Left ventricle myocardium inferior (tissue), 1 donor: ENCODE measurements at regions not wholly inside any gene's neighbourhood (a gene's known extent, or its start where the extent isn't known, plus 50 kb on each side); places are given as distances from the start of the nearest gene placed in this dataset.

Experiments
- DNase-seq: peaks from one replicate; pipeline ENCODE4 v3.0.0-alpha.2; 2020
- H3K27ac ChIP-seq: fragments of 200-600 bp; replicated peaks from 2 replicates; pipeline ENCODE4 v1.8.0; 2021
- H3K27me3 ChIP-seq: fragments of 200-600 bp; 2 replicates; pipeline ENCODE4 v1.8.0; 2021; ENCODE audit warnings: low read depth
- H3K36me3 ChIP-seq: fragments of 200-600 bp; 2 replicates; pipeline ENCODE4 v1.8.0; 2021
- H3K4me1 ChIP-seq: fragments of 200-600 bp; 2 replicates; pipeline ENCODE4 v1.8.0; 2021
- H3K4me3 ChIP-seq: fragments of 200-600 bp; 2 replicates; pipeline ENCODE4 v1.8.0; 2021; ENCODE audit warnings: mild to moderate bottlenecking, moderate library complexity
- H3K9me3 ChIP-seq: fragments of 200-600 bp; replicated peaks from 2 replicates; pipeline ENCODE4 v1.8.0; 2021
- intact Hi-C: fragments of 100-400 bp; cut with micrococcal nuclease; formaldehyde crosslinking; loops from one replicate; pipeline ENCODE4 v1.11.0; 2022
- TF ChIP-seq, protein P1 (sequence below): fragments of 200-600 bp; IDR thresholded peaks from 2 replicates; pipeline ENCODE4 v1.8.0; 2021; ENCODE audit warnings: antibody characterized with exemption, mild to moderate bottlenecking, borderline replicate concordance
- donor health status: DM: no; HTN: yes; CAD: no; lungs with severe emphysema.

DNA sequence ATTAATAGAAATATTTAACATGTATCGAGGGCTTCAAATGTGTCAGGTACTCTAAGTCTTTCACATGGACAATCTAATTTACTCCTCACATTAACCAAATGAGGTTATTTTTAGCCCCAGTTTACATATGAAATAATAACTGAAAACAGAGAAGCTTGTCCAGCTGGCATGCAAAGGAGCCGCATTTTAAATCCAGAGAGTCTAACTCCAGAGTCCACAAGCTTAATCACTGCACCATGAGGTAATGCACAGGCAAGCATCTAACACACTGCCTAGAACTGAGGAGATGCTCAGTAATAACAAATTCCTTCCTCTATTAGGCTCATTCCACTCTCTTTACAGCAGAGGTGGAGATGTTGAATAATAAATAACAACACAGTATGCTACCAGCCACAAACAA is 165.7 kb upstream of the GUCY1A2 start:
- Histone ChIP-seq H3K27me3 (no peaks in the 10 kb centered on the region), H3K4me1 (no peaks in the 10 kb centered on the region), H3K27ac (no peak overlapping the region), H3K4me3 (no peak overlapping the region), H3K36me3 (no peaks in the 10 kb centered on the region), H3K9me3 (no peaks in the 10 kb centered on the region)
- TF ChIP-seq, protein P1, sequence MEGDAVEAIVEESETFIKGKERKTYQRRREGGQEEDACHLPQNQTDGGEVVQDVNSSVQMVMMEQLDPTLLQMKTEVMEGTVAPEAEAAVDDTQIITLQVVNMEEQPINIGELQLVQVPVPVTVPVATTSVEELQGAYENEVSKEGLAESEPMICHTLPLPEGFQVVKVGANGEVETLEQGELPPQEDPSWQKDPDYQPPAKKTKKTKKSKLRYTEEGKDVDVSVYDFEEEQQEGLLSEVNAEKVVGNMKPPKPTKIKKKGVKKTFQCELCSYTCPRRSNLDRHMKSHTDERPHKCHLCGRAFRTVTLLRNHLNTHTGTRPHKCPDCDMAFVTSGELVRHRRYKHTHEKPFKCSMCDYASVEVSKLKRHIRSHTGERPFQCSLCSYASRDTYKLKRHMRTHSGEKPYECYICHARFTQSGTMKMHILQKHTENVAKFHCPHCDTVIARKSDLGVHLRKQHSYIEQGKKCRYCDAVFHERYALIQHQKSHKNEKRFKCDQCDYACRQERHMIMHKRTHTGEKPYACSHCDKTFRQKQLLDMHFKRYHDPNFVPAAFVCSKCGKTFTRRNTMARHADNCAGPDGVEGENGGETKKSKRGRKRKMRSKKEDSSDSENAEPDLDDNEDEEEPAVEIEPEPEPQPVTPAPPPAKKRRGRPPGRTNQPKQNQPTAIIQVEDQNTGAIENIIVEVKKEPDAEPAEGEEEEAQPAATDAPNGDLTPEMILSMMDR, result no peak
- no peak for DNase-seq
- intact Hi-C loops, result no loop called here

DNA sequence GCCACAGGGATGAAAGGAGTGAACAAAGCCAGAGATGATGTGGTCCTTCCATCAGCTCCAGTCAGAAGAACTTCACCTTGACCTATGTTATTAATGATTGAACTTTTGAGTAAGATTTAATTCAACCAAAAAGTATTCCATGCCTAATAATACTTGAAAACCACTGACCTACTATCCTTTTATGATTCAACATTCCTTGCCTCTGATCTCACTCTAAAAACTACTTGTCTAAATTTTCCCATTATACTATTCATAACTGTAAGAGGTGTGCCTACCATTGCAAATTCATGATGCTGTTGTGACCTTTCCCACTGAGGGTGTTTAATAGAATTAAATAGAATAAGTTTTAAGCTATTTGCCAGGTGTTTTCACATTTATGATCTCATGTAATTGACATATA is 164.7 kb upstream of the GUCY1A2 start:
- intact Hi-C loops, result no loop called here
- TF ChIP-seq, protein P1, result no peak
- H3K36me3 ChIP-seq, result no peaks in the 10 kb centered on the region

DNA sequence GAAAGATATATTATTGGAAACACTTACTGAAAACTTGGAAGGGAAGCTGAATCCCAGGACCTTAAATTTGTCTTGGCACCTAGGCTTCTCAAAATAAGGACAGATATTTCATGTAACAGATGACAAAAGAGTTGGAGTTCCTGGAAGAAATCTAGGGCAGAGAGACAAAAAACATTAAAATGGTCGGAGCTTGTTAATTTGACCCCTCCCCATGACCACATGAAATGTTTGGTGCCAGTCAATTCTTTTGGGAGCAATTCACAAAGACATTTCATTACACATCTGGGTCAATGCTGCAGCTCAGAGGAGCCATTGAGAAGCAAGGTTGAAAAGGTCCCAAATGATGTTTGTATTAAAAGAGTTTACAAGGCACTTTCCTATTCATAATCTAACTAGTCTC is 162.0 kb upstream of the GUCY1A2 start:
- DNase-seq, result no peak
- intact Hi-C loops, result no loop called here
- Histone ChIP-seq H3K36me3 (no peaks in the 10 kb centered on the region), H3K4me1 (no peaks in the 10 kb centered on the region), H3K27ac (no peak overlapping the region), H3K9me3 (no peaks in the 10 kb centered on the region), H3K27me3 (no peaks in the 10 kb centered on the region), H3K4me3 (no peak overlapping the region)
- TF ChIP-seq, protein P1, result no peak

More for the DNA sequence above, 164.7 kb upstream of the GUCY1A2 start:
- no peak for DNase-seq
- Histone ChIP-seq H3K27me3 (no peaks in the 10 kb centered on the region), H3K4me3 (no peak overlapping the region), H3K4me1 (no peaks in the 10 kb centered on the region), H3K9me3 (no peaks in the 10 kb centered on the region), H3K27ac (no peak overlapping the region)

DNA sequence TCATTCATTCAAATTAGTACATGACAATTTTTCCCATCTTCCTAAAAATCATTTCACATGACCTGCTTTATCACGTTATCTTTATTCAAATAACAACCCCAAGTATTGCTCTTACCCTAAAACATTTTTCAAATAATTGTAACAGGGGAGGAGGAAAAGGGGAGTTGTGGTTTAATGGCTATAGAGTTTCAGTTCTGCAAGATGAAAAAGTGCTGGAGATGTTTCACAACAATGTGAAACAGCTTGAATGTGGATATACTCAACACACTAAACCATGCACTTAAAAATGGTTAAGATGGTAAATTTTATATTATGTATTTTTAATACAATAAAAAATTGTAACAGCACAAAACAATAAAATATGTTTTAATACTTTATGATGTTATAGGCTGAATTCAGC is 161.6 kb upstream of the GUCY1A2 start:
- intact Hi-C loops, result no loop called here
- H3K27me3 ChIP-seq, result no peaks in the 10 kb centered on the region
- H3K9me3 ChIP-seq, result no peaks in the 10 kb centered on the region
- no peaks in the 10 kb centered on the region for H3K4me1 ChIP-seq
- H3K36me3 ChIP-seq, result no peaks in the 10 kb centered on the region
- no peak overlapping the region for H3K4me3 ChIP-seq
- no peak for DNase-seq
- TF ChIP-seq, protein P1, result no peak
- no peak overlapping the region for H3K27ac ChIP-seq

DNA sequence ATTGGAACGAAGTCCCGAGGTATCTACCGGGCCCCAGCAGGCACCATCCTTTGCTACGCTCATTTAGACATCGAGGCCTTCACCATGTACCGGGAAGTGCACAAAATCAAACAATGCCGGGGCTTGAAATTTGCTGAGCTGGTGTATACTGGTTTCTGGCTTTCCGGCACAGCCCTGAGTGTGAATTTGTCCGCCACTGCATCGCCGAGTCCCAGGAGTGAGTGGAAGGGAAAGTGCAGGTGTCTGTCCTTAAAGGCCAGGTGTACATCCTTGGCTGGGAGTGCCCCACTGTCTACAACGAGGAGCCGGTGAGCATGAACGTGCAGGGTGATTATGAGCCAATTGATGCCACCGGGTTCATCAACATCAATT is 158.8 kb upstream of the GUCY1A2 start:
- TF ChIP-seq, protein P1, result no peak
- Histone ChIP-seq H3K4me1 (no peaks in the 10 kb centered on the region), H3K27ac (no peak overlapping the region), H3K4me3 (no peak overlapping the region), H3K27me3 (no peaks in the 10 kb centered on the region), H3K36me3 (no peaks in the 10 kb centered on the region), H3K9me3 (no peaks in the 10 kb centered on the region)
- intact Hi-C loops, result no loop called here
- DNase-seq, result no peak
